Fibroblast of lung (primary cell): ENCODE measurements at regions not wholly inside any gene's neighbourhood (a gene's known extent, or its start where the extent isn't known, plus 50 kb on each side); places are given as distances from the start of the nearest gene placed in this dataset.

Experiments used
- CTCF ChIP-seq, 2 donors: IDR thresholded peaks in 1 of 2; conservative IDR thresholded peaks in 1 of 2; 1 replicate in 1 of 2; 2 replicates in 1 of 2; pipeline ENCODE4 v1.5.1; 2011 to 2012; ENCODE audit warnings: low read length in 2 of 2, control low read depth in 1 of 2, inconsistent platforms in 1 of 2, low read depth in 1 of 2, mild to moderate bottlenecking in 1 of 2
- EZH2 ChIP-seq: IDR thresholded peaks from 2 replicates; pipeline ENCODE4 v1.5.1; 2012; ENCODE audit warnings: low read length, control low read depth, mild to moderate bottlenecking; ENCODE audit errors: missing control alignments

- TF ChIP-seq CTCF (conservative IDR thresholded peaks at IDR 0.05 in 1 of 2, IDR thresholded peaks at IDR 0.05 in 1 of 2; ENCODE audit: low read depth in 1 of 2, low read length in 2 of 2) (no peak), EZH2 (no peak)
These were observed 114.8 kb downstream of the RERGL start for GRCh38 chr12:17975239-17975638.
